Amniotic stem cell (primary cell): ENCODE measurements at regions not wholly inside any gene's neighbourhood (a gene's known extent, or its start where the extent isn't known, plus 50 kb on each side); places are given as distances from the start of the nearest gene placed in this dataset.
"Not testable (repeated sequence)": the region's sequence is repeated elsewhere in the genome, so short reads cannot be mapped to it uniquely, and the experiment has no call there.

Source experiments
- DNase-seq: peaks from one replicate; lab custom pipeline; 2025; lab: John Stamatoyannopoulos, UW

- no peak for DNase-seq
These were observed 155.8 kb upstream of the UGT8 start for GRCh38 chr4:114442856-114443255.

GRCh38 chr4:114444211-114444610 is 154.4 kb upstream of the UGT8 start:
- DNase-seq = no peak

- not testable (repeated sequence) for DNase-seq
These were observed 150.6 kb upstream of the UGT8 start for GRCh38 chr4:114447963-114448516.

DNA sequence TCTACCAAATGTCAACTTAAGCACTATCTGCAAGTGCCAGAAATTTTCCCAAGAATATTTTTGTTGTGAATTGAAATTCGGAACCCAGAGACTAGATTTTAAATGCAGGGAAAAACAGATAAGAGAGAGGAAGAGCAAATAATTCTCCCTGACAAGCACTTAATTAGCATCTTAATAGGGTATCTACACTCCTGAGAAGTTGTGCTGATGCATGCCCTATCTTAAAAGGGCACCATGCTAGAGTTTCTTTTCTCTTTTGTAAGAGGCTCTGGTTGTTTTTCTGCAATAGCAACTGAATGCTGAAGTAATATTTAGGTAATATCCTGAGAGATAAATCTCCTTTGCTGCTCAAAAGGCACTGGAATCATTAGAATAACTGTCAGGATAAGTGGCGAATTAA is 139.9 kb upstream of the UGT8 start:
- no peak for DNase-seq

DNA sequence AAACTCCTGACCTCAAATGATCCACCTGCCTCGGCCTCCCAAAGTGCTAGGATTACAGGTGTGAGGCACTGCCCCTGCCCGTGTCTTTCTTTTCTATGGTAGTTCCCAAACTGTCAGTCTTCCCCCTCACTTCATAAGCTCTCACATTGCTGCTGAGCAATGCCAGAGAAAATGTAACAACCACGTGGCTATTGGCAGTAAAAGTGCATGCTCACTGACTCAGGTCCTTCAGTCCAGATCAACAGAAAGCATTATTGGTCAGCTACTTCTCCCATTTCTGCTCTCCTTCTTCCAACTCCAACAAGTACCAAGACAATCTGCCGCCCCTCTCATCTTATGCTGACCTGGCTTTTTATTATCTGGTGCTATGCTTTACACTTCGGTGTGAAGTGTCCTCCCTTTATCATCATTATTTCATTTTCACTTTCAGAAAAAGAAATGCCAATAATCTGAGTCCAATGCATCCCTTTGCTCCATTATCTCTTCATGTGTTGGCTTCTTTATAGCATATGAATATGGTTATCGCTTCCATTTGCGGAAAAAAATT is 133.8 kb upstream of the UGT8 start:
- DNase-seq = no peak

DNA sequence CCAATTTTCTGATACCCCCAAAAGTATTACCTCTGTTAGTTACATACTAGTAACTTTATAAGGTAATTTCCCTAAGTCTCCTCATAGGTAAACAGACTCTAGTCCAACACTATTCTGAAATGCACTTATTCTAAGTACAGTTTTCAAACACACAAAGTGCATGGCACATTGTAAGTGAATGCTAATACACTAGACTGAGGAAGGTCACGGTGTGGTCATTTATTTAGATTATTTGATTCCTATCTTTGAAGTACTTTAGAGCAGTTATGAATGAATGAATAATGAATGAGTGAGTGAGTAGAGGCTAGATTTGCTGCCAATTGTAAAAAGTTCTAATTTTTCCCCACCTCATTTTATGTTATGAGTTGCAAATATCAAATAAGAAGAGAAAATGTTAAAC is 132.8 kb upstream of the UGT8 start:
- DNase-seq = no peak

DNA sequence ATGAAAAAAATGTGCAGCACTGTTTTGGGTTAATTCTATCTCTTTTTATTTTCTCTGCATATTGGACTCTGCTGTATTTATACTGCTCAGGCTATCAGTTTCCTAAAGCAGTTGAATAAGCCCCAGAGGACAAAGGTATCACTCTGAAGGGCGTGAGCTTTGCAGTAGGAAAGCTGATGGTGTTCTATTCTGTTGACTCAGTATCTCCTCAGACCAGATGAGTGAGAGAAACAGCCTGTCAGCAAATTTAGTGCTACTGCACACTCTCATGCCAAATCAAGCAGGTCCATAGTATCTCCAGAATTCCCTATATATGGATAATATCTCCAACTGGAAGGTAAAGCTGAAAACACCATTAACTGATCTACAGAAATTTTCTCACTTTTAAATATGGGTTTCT is 132.3 kb upstream of the UGT8 start:
- no peak for DNase-seq

GRCh38 chr4:114472269-114473032 is 126.2 kb upstream of the UGT8 start:
- no peak for DNase-seq

DNA sequence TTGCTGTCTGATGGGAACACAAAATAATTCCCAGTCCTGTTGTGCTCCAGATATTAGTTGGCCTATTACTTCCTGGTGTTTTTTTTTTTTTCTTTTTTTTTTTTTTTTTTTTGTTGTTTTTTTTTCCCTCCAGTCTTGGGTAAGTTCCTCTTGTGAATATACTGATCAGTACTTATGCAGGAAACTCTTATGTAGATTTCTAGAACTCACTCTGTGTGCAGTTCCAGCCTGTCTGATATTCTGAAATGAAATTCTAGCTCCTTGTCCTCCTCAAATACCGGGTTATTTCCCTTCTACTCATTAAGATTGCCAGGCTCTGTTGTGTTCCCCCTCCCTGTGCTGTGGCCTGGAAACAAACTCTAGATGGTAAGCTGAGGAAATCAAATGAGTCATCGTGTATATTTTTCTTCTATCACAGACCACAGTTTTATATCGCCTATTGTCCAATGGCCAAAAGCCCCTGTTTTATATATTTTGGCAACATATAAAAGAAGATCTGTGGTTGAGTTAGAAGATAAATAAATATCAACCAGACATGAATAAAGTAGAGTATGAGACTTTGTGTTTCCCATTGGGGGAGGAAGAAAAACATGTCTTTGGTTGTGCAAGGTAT is 124.3 kb upstream of the UGT8 start:
- no peak for DNase-seq

DNA sequence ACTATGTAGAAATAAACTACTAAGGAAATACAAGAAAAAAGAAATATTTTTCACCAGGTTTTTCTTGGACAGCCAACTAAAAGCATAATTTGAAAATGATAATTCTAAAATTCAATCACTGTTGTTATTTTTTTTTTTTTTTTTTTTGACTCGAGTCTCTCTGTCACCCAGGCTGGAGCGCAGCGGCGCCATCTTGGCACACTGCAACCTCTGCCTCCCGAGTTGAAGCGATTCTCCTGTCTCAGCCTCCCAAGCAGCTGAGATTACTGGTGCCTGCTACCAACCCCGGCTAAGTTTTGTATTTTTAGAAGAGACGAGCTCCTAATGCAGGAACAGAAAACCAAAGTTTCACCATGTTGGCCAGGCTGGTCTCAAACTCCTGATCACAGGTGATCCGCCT is 122.3 kb upstream of the UGT8 start:
- DNase-seq = no peak

DNA sequence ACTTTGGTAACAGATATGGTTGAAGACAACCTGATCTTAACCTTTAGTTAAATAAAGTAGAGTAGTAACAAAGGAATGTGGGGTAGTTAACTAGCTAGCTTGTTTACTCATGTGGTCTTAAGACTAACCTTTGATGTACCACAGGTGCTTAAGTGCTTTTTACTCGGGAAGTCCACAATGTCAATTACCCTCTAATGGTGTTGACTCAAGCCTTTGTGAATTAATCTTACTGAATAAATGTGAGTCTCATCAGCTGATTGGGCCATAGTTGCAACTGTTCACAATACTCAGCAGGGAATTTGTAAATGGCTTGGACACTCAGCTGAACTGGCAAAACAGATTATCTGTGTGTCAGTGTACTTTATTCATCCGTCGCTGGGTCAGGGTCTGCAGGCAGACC is 119.0 kb upstream of the UGT8 start:
- DNase-seq = no peak

DNA sequence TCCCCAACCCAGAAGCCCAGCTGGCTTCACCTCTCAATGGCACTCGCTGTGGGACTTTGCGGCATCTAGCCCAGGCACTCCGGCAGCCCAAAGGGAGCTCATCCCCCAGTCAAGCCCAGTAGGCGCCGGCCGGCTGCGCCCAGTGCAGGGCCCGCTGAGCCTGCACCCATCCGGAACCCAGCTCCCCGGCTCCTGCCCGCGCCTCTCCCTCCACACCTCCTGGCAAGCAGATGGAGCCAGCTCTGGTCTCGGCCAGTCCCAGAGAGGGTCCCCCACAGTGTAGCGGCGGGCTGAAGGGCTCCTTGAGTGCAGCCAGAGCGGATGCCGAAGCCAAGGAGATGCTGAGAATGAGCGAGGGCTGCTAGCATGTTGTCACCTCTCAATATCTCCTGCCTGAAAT is 116.8 kb upstream of the UGT8 start:
- no peak for DNase-seq

DNA sequence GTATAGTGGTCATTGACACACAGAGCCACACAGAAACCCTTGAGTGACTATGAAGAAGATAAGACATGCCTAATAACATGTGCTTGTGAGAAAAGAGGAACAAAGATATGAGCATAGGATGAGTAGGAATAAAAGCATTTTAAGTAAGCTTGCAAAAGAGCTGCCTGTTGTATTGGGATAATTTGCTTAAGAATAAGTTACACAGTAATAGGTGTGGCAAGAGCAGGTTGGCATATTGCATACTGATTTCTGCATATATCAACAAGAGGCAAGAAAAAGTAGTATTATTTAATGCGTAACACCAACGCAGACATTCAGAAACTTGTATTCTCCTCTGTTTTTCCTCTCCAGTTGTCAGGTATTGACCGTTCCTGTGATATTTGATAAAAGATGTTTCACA is 111.5 kb upstream of the UGT8 start:
- DNase-seq = no peak

- no peak for DNase-seq
These were observed 110.2 kb upstream of the UGT8 start for GRCh38 chr4:114488301-114488982.

- no peak for DNase-seq
These were observed 104.3 kb upstream of the UGT8 start for GRCh38 chr4:114494246-114494803.

GRCh38 chr4:114495471-114495928 is 103.1 kb upstream of the UGT8 start:
- DNase-seq = no peak

DNA sequence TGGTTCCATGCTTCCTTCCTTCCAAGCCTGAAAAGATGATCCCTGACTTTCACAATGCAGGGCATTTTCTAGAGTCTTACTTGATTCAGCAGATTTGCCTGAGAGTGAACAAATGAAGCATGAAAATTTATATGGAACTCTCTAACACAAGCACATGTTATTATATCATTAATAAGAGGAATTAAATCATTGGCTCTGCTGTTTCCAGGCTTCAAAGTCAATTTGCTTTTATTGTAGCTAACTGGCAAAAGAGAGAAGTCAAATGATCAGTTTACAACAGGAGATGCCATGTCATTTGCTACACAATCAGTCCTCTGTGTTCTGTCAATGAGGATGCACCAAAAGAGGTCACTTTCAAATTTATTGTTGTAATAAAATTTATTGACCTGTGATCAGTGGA is 101.5 kb upstream of the UGT8 start:
- no peak for DNase-seq

DNA sequence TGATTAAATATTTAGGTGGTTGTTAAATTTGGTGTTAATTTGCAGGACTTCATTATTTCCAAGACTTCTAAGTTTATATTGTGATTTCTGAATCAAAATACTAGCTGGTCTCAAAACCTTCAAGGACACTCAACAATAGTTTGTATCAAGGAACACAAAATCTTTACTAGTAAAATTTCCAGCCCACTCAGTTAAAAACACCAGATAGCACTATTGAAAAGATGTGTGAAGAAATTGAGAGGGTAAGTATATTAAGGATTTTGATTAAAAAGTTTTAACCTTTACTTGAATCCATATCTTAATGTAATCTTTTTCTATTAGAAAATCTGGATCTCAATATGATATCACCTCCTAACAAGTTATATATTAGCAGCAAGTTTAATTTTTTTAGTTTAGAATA is 89.3 kb upstream of the UGT8 start:
- no peak for DNase-seq

DNA sequence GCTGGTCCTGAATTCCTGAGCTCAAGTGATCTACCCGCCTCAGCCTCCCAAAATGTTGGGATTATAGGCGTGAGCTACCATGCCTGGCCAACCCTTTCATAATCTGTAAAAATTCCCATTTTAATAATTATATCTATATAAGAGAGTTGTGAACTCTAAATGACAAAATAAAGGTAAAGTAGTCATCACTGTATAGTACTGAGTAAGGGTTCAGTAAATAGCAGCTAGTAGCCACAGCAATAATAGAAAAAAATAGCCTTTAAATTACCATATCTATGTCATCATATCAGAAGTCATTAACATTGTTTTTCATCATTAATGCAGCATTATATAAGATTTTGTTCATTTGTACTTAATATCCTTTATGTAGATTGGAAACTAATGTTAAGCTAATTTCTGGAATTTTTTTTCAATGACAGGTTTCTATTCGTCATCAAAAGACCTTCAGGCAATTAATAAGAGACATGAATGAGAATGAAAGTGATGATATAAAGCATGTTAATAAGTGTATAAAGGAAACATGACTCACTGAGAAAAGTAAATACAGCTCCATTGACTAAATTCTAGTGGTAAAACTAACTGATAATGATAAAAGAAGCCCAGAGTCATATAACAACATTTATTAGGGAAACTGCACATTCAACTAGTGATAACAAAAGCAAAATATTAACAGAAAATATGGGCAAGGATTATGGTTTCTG is 85.9 kb upstream of the UGT8 start:
- DNase-seq = no peak

GRCh38 chr4:114519368-114519767 is 79.2 kb upstream of the UGT8 start:
- DNase-seq = no peak

DNA sequence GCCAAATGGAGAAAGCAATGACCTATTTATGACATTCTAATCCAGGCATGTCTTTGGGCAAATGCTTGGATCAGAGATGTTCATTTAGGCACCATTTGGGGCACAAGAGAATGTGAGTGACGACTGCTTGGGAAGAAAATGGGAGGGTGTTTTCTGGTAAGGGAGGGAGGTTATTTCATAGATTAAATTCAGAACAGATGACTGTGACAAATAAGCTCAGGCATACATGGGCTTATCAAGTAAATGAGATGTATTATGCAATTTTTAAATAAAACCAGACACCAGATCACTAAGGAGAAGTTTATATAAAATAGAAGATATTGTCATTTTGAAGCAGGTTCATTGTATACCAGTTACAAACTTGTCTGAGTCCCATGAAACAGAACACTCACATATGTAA is 71.4 kb upstream of the UGT8 start:
- DNase-seq = no peak

DNA sequence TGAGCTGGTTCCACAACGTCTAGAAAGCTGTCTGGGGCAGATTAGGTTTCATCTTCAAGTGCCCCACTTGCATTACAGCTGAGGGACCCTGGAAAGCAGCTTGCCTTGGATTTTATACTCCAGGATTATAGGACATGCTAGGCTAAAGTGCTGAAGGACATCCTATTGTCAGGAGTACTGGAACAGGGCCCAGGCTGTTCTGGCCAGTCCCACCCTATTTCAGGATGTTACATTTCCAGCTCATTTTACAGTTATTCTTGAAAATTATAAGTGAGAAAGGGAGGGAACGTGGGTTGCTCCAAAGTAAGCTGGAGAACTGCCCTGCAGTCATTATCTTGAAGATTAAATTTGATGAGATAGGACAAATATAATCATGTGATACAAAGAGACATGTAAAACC is 71.0 kb upstream of the UGT8 start:
- DNase-seq = no peak
